H1 (cell line): ENCODE measurements at regions not wholly inside any gene's neighbourhood (a gene's known extent, or its start where the extent isn't known, plus 50 kb on each side); places are given as distances from the start of the nearest gene placed in this dataset.

Experiments used
- TF ChIP-seq, protein P1 (sequence below): fragments of 300-600 bp; sonication (generic); IDR thresholded peaks from 2 replicates; pipeline ENCODE4 v1.7.1; 2012; ENCODE audit warnings: low read length, moderate library complexity, mild to moderate bottlenecking, inconsistent platforms; ENCODE audit not compliant: insufficient replicate concordance

DNA sequence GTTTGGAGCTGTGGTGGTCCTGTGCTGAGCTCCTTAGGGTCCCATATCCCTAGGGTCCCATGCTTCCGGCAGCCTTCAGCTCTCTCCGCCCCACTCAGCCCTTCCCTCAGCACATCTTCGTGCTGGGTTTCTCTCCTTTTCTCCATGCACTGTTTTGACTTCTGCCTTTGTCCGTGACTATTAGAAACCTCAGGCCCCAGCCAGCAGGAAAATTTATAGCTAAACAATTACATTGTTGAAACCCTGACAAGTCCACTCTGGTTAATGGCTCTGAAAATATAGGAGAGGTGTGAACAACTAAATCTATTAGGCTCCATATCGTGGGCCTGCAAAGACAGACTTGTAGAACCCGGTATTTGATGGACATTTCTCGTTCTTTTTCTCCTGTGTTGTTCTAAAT, 523.7 kb downstream of the CCDC171 start (continued):
- TF ChIP-seq, protein P1, sequence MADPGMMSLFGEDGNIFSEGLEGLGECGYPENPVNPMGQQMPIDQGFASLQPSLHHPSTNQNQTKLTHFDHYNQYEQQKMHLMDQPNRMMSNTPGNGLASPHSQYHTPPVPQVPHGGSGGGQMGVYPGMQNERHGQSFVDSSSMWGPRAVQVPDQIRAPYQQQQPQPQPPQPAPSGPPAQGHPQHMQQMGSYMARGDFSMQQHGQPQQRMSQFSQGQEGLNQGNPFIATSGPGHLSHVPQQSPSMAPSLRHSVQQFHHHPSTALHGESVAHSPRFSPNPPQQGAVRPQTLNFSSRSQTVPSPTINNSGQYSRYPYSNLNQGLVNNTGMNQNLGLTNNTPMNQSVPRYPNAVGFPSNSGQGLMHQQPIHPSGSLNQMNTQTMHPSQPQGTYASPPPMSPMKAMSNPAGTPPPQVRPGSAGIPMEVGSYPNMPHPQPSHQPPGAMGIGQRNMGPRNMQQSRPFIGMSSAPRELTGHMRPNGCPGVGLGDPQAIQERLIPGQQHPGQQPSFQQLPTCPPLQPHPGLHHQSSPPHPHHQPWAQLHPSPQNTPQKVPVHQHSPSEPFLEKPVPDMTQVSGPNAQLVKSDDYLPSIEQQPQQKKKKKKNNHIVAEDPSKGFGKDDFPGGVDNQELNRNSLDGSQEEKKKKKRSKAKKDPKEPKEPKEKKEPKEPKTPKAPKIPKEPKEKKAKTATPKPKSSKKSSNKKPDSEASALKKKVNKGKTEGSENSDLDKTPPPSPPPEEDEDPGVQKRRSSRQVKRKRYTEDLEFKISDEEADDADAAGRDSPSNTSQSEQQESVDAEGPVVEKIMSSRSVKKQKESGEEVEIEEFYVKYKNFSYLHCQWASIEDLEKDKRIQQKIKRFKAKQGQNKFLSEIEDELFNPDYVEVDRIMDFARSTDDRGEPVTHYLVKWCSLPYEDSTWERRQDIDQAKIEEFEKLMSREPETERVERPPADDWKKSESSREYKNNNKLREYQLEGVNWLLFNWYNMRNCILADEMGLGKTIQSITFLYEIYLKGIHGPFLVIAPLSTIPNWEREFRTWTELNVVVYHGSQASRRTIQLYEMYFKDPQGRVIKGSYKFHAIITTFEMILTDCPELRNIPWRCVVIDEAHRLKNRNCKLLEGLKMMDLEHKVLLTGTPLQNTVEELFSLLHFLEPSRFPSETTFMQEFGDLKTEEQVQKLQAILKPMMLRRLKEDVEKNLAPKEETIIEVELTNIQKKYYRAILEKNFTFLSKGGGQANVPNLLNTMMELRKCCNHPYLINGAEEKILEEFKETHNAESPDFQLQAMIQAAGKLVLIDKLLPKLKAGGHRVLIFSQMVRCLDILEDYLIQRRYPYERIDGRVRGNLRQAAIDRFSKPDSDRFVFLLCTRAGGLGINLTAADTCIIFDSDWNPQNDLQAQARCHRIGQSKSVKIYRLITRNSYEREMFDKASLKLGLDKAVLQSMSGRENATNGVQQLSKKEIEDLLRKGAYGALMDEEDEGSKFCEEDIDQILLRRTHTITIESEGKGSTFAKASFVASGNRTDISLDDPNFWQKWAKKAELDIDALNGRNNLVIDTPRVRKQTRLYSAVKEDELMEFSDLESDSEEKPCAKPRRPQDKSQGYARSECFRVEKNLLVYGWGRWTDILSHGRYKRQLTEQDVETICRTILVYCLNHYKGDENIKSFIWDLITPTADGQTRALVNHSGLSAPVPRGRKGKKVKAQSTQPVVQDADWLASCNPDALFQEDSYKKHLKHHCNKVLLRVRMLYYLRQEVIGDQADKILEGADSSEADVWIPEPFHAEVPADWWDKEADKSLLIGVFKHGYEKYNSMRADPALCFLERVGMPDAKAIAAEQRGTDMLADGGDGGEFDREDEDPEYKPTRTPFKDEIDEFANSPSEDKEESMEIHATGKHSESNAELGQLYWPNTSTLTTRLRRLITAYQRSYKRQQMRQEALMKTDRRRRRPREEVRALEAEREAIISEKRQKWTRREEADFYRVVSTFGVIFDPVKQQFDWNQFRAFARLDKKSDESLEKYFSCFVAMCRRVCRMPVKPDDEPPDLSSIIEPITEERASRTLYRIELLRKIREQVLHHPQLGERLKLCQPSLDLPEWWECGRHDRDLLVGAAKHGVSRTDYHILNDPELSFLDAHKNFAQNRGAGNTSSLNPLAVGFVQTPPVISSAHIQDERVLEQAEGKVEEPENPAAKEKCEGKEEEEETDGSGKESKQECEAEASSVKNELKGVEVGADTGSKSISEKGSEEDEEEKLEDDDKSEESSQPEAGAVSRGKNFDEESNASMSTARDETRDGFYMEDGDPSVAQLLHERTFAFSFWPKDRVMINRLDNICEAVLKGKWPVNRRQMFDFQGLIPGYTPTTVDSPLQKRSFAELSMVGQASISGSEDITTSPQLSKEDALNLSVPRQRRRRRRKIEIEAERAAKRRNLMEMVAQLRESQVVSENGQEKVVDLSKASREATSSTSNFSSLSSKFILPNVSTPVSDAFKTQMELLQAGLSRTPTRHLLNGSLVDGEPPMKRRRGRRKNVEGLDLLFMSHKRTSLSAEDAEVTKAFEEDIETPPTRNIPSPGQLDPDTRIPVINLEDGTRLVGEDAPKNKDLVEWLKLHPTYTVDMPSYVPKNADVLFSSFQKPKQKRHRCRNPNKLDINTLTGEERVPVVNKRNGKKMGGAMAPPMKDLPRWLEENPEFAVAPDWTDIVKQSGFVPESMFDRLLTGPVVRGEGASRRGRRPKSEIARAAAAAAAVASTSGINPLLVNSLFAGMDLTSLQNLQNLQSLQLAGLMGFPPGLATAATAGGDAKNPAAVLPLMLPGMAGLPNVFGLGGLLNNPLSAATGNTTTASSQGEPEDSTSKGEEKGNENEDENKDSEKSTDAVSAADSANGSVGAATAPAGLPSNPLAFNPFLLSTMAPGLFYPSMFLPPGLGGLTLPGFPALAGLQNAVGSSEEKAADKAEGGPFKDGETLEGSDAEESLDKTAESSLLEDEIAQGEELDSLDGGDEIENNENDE, result no peak
